GM19463 (cell line): ENCODE measurements at regions not wholly inside any gene's neighbourhood (a gene's known extent, or its start where the extent isn't known, plus 50 kb on each side); places are given as distances from the start of the nearest gene placed in this dataset.

Experiments
- ATAC-seq: cut with Tn5 transposase; IDR thresholded peaks from one replicate; pipeline ENCODE4 v1.9.1; 2021; ENCODE audit warnings: mild to moderate bottlenecking, moderate library complexity; ENCODE audit not compliant: unreplicated experiment

- no peak for ATAC-seq
Observed at GRCh38 chr7:22008087-22008486, 62.4 kb upstream of the CDCA7L start.

GRCh38 chr7:22005151-22005550 lies 59.5 kb upstream of the CDCA7L start:
- ATAC-seq: no peak

- ATAC-seq: no peak
Observed at GRCh38 chr7:22002726-22003125, 57.0 kb upstream of the CDCA7L start.

GRCh38 chr7:22001345-22002004 lies 55.8 kb upstream of the CDCA7L start:
- ATAC-seq: no peak

GRCh38 chr7:21999896-22000295 lies 54.2 kb upstream of the CDCA7L start:
- no peak for ATAC-seq

GRCh38 chr7:21996641-21997040 lies 50.9 kb upstream of the CDCA7L start:
- no peak for ATAC-seq
